SU-DHL-6 (cell line): ENCODE measurements at regions not wholly inside any gene's neighbourhood (a gene's known extent, or its start where the extent isn't known, plus 50 kb on each side); places are given as distances from the start of the nearest gene placed in this dataset.

ENCODE experiments used
- H2AFZ ChIP-seq: fragments of 200-600 bp; sonication (generic); 2 replicates; pipeline ENCODE4 v1.6.1; 2014; ENCODE audit warnings: low read depth, mild to moderate bottlenecking, moderate library complexity, mixed read lengths, antibody characterized with exemption, low read length; ENCODE audit not compliant: severe bottlenecking
- H3F3A ChIP-seq: fragments of 200-600 bp; shearing (Covaris generic); 2 replicates; pipeline ENCODE4 v1.6.0; 2016; ENCODE audit warnings: antibody characterized with exemption, mild to moderate bottlenecking; ENCODE audit not compliant: insufficient read depth
- H3K27ac ChIP-seq: fragments of 200-600 bp; sonication (generic); 2 replicates; pipeline ENCODE4 v1.5.1; 2016; ENCODE audit warnings: low read depth, mild to moderate bottlenecking, low read length, moderate library complexity, mixed read lengths
- H3K27me3 ChIP-seq: fragments of 200-600 bp; sonication (generic), shearing (Covaris generic); 2 replicates; pipeline ENCODE4 v1.6.0; 2014; ENCODE audit warnings: mild to moderate bottlenecking, low read length
- H3K36me3 ChIP-seq: fragments of 200-600 bp; sonication (generic); 2 replicates; pipeline ENCODE4 v1.6.1; 2014; ENCODE audit warnings: mild to moderate bottlenecking, low read length, mixed read lengths
- H3K4me2 ChIP-seq: fragments of 300-600, 200-600 bp; shearing (Covaris generic), sonication (generic); 2 replicates; pipeline ENCODE4 v1.6.0; 2014; ENCODE audit warnings: low read length, low read depth, mild to moderate bottlenecking; ENCODE audit not compliant: poor library complexity, severe bottlenecking
- H3K4me3 ChIP-seq: fragments of 200-600 bp; sonication (generic); 2 replicates; pipeline ENCODE4 v1.5.1; 2014; ENCODE audit warnings: antibody characterized with exemption, low read length, mild to moderate bottlenecking, mixed read lengths; ENCODE audit not compliant: insufficient read depth, poor library complexity, severe bottlenecking
- H3K79me2 ChIP-seq: fragments of 200-600 bp; sonication (generic); 2 replicates; pipeline ENCODE4 v1.6.1; 2014; ENCODE audit warnings: mild to moderate bottlenecking, low read length, moderate library complexity; ENCODE audit not compliant: insufficient read depth
- H3K9ac ChIP-seq: fragments of 200-600 bp; sonication (generic); 2 replicates; pipeline ENCODE4 v1.7.0; 2014; ENCODE audit warnings: mild to moderate bottlenecking, low read length
- H3K9me2 ChIP-seq: fragments of 200-600 bp; sonication (generic); replicated peaks from 2 replicates; pipeline ENCODE4 v1.6.1; 2014; ENCODE audit warnings: low read length; ENCODE audit not compliant: insufficient read depth
- H3K9me3 ChIP-seq: fragments of 200-600 bp; sonication (generic); 2 replicates; pipeline ENCODE4 v1.6.1; 2014; ENCODE audit warnings: low read length, mixed read lengths; ENCODE audit not compliant: insufficient read depth
- H4K20me1 ChIP-seq: fragments of 200-600 bp; sonication (generic); 2 replicates; pipeline ENCODE4 v1.6.1; 2014; ENCODE audit warnings: low read depth, mild to moderate bottlenecking, antibody characterized with exemption, low read length, moderate library complexity, mixed read lengths
- CTCF ChIP-seq: fragments of 200-600 bp; sonication (generic); IDR thresholded peaks from one replicate; pipeline ENCODE4 v1.5.1; 2017; ENCODE audit warnings: antibody characterized with exemption, mild to moderate bottlenecking, low read length, moderate library complexity; ENCODE audit not compliant: insufficient read depth, poor library complexity, severe bottlenecking
- EZH2phosphoT487 ChIP-seq: fragments of 200-600 bp; sonication (generic), shearing (Covaris generic); conservative IDR thresholded peaks from 2 replicates; pipeline ENCODE4 v1.6.1; 2018; ENCODE audit warnings: mild to moderate bottlenecking, antibody characterized with exemption, low read length, moderate library complexity, mixed read lengths

- H3K79me2 ChIP-seq = no peaks in the 10 kb centered on the region
- no peak overlapping the region for H3K27ac ChIP-seq
- no peaks in the 10 kb centered on the region for H4K20me1 ChIP-seq
- H3K9ac ChIP-seq = no peak overlapping the region
- H3K36me3 ChIP-seq = no peaks in the 10 kb centered on the region
- H3F3A ChIP-seq = no peaks in the 10 kb centered on the region
- H3K9me3 ChIP-seq = no peaks in the 10 kb centered on the region
- no peaks in the 10 kb centered on the region for H3K9me2 ChIP-seq
- no peak overlapping the region for H2AFZ ChIP-seq
- TF ChIP-seq CTCF (no peak), EZH2phosphoT487 (no peak)
- no peaks in the 10 kb centered on the region for H3K27me3 ChIP-seq
- H3K4me3 ChIP-seq = no peak overlapping the region
- H3K4me2 ChIP-seq = no peak overlapping the region
Measured at GRCh38 chr10:37680716-37681616, 176.4 kb downstream of the ZNF248 start.

GRCh38 chr10:37680243-37680683 is 177.1 kb downstream of the ZNF248 start:
- Histone ChIP-seq H3K27ac (no peak overlapping the region), H4K20me1 (no peaks in the 10 kb centered on the region), H3F3A (no peaks in the 10 kb centered on the region), H3K9me2 (no peaks in the 10 kb centered on the region), H3K27me3 (no peaks in the 10 kb centered on the region), H3K79me2 (no peaks in the 10 kb centered on the region), H3K36me3 (no peaks in the 10 kb centered on the region), H3K9me3 (no peaks in the 10 kb centered on the region), H2AFZ (no peak overlapping the region), H3K4me2 (no peak overlapping the region), H3K4me3 (no peak overlapping the region), H3K9ac (no peak overlapping the region)
- no peak for TF ChIP-seq CTCF
- no peak for TF ChIP-seq EZH2phosphoT487

GRCh38 chr10:37679465-37679864 is 177.9 kb downstream of the ZNF248 start:
- no peaks in the 10 kb centered on the region for H3K9me3 ChIP-seq
- no peak for TF ChIP-seq EZH2phosphoT487
- no peak for TF ChIP-seq CTCF
- no peaks in the 10 kb centered on the region for H3K79me2 ChIP-seq
- H3F3A ChIP-seq = no peaks in the 10 kb centered on the region
- H2AFZ ChIP-seq = no peak overlapping the region
- H3K36me3 ChIP-seq = no peaks in the 10 kb centered on the region
- no peak overlapping the region for H3K9ac ChIP-seq
- H3K27ac ChIP-seq = no peak overlapping the region
- no peak overlapping the region for H3K4me2 ChIP-seq
- H3K9me2 ChIP-seq = no peaks in the 10 kb centered on the region
- no peaks in the 10 kb centered on the region for H3K27me3 ChIP-seq
- H3K4me3 ChIP-seq = no peak overlapping the region
- no peaks in the 10 kb centered on the region for H4K20me1 ChIP-seq
